Mammary epithelial cell (primary cell): ENCODE measurements at regions not wholly inside any gene's neighbourhood (a gene's known extent, or its start where the extent isn't known, plus 50 kb on each side); places are given as distances from the start of the nearest gene placed in this dataset.
"Not testable (repeated sequence)": the region's sequence is repeated elsewhere in the genome, so short reads cannot be mapped to it uniquely, and the experiment has no call there.

ENCODE experiments used
- CTCF ChIP-seq, 2 donors: IDR thresholded peaks in 1 of 2; conservative IDR thresholded peaks in 1 of 2; 2 replicates each; pipeline ENCODE4 v1.5.1; 2011 to 2012; ENCODE audit warnings: inconsistent platforms in 2 of 2, low read length in 2 of 2, mild to moderate bottlenecking in 2 of 2, control low read depth in 1 of 2, low read depth in 1 of 2; ENCODE audit not compliant: insufficient read depth in 1 of 2; ENCODE audit errors: extremely low read depth in 1 of 2
- EZH2 ChIP-seq: IDR thresholded peaks from 2 replicates; pipeline ENCODE4 v1.6.1; 2012; ENCODE audit warnings: low read length, inconsistent platforms, borderline replicate concordance

GRCh38 chr16:34064602-34065001 lies 605.2 kb downstream of the TP53TG3F start:
- TF ChIP-seq CTCF (conservative IDR thresholded peaks at IDR 0.05 in 1 of 2, IDR thresholded peaks at IDR 0.05 in 1 of 2; ENCODE audit: extremely low read depth in 1 of 2, insufficient read depth in 1 of 2, low read depth in 1 of 2, low read length in 2 of 2); EZH2: not testable (repeated sequence)
